ENCODE measurements at regions not wholly inside any gene's neighbourhood (a gene's known extent, or its start where the extent isn't known, plus 50 kb on each side); places are given as distances from the start of the nearest gene placed in this dataset.

- no peak overlapping the region for H4K5ac ChIP-seq (ENCODE audit: low read depth, low read length)
- in situ Hi-C loops (cut with MboI; ENCODE audit: low sequenced_read_pairs) (no loop called here), dilution Hi-C loops (cut with HindIII; ENCODE audit: low sequenced_read_pairs, unreplicated experiment) (no loop called here), intact Hi-C loops (cut with micrococcal nuclease) (no loop called here)
- H3K4me3 ChIP-seq (ENCODE audit: insufficient read depth, low read depth, low read length), result no peak overlapping the region
- H2BK15ac ChIP-seq (ENCODE audit: low read depth, low read length), result no peak overlapping the region
- no TSS peak for BruUV-seq (replicated peaks)
- no peak overlapping the region for H3K9ac ChIP-seq (ENCODE audit: low read depth, low read length)
- no peak overlapping the region for H2AFZ ChIP-seq (replicated peaks; ENCODE audit: low read length, poor library complexity)
- H2BK20ac ChIP-seq (ENCODE audit: low read depth, low read length), result no peak overlapping the region
- WGBS, 2 experiments (ENCODE audit: extremely low coverage in 2 of 2, insufficient read length in 1 of 2), result 93% methylated on average over 27 of the region's 39 CpGs; no CpG with 5 or more reads in 1 of the 2 experiments
- no peaks in the 10 kb centered on the region for H3K36me3 ChIP-seq (ENCODE audit: control insufficient read depth, insufficient read depth, low read length)
- H2BK5ac ChIP-seq (ENCODE audit: low read depth, low read length, poor library complexity, severe bottlenecking), result no peak overlapping the region
- ATAC-seq (ENCODE audit: low read depth) (no peak), DNase-seq (no peak)
- POLR2A ChIA-PET (ENCODE audit: unreplicated experiment), result no interaction called here
- H4K20me1 ChIP-seq (ENCODE audit: insufficient read depth, low read length), result no peaks in the 10 kb centered on the region
- H3K4ac ChIP-seq (ENCODE audit: low read depth, low read length), result no peak overlapping the region
- H3K4me1 ChIP-seq (ENCODE audit: control insufficient read depth, insufficient read depth, low read length), result no peaks in the 10 kb centered on the region
- H3K79me1 ChIP-seq (ENCODE audit: low read depth in 1 of 2, low read length in 2 of 2), result no peaks in the 10 kb centered on the region
- no peak overlapping the region for H3K27ac ChIP-seq (ENCODE audit: insufficient read depth, low read length)
- H2BK120ac ChIP-seq (ENCODE audit: low read depth, low read length), result no peak overlapping the region
- no peak overlapping the region for H4K91ac ChIP-seq (ENCODE audit: insufficient read depth, low read depth, low read length)
- no peak overlapping the region for H3K14ac ChIP-seq (replicated peaks; ENCODE audit: low read depth, low read length)
- H3K23ac ChIP-seq (ENCODE audit: low read depth, low read length), result no peak overlapping the region
- no peak overlapping the region for H4K8ac ChIP-seq (ENCODE audit: low read depth in 2 of 2, low read length in 2 of 2)
- no peak overlapping the region for H3K56ac ChIP-seq (ENCODE audit: extremely low read depth, insufficient read depth, low read length)
- CTCF ChIA-PET, result no interaction called here
- no peak overlapping the region for H2AK5ac ChIP-seq (ENCODE audit: low read depth, low read length)
- peaks cover 6% of the 10 kb centered on the region; the same call in 1 of the 2 replicates for H3K9me3 ChIP-seq (ENCODE audit: control insufficient read depth, insufficient read depth, low read length)
- no peaks in the 10 kb centered on the region for H3K9me1 ChIP-seq (ENCODE audit: insufficient read depth, low read length)
- H3K18ac ChIP-seq (ENCODE audit: low read depth, low read length), result no peak overlapping the region
- TF ChIP-seq NFE2L2 (IDR thresholded peaks at IDR 0.05; ENCODE audit: low read depth, low read length), result no peak
- no peak for TF ChIP-seq MXI1 (IDR thresholded peaks at IDR 0.05; ENCODE audit: borderline replicate concordance, low read depth, low read length)
- no peak for TF ChIP-seq RAD21 (IDR thresholded peaks at IDR 0.05; ENCODE audit: low read length)
- TF ChIP-seq MAZ (IDR thresholded peaks at IDR 0.05; ENCODE audit: borderline replicate concordance, low read depth, low read length), result no peak
- TF ChIP-seq ELK1 (IDR thresholded peaks at IDR 0.05; ENCODE audit: borderline replicate concordance, low read depth, low read length), result no peak
- no peak for TF ChIP-seq CTCF (conservative IDR thresholded peaks at IDR 0.05; ENCODE audit: low read depth, low read length)
- TF ChIP-seq CHD1 (IDR thresholded peaks at IDR 0.05; ENCODE audit: low read depth, low read length), result no peak
- no peak for TF ChIP-seq USF2 (IDR thresholded peaks at IDR 0.05; ENCODE audit: low read depth, low read length)
- no peak overlapping the region for H2AK9ac ChIP-seq (replicated peaks; ENCODE audit: low read depth, low read length, poor library complexity)
- H3K4me2 ChIP-seq (ENCODE audit: low read depth, low read length), result no peak overlapping the region
- H3K27me3 ChIP-seq (ENCODE audit: control insufficient read depth, insufficient read depth, low read length), result no peaks in the 10 kb centered on the region
Observed at GRCh38 chr2:185132501-185133041, 534.2 kb downstream of the ZNF804A start.

All from IMR-90 (cell line).